ENCODE measurements at regions not wholly inside any gene's neighbourhood (a gene's known extent, or its start where the extent isn't known, plus 50 kb on each side); places are given as distances from the start of the nearest gene placed in this dataset.

GRCh38 chr4:41318839-41319530 is 62.3 kb downstream of the UCHL1 start:
- DNase-seq: no peak

- no peak for DNase-seq
Measured at GRCh38 chr4:41319553-41319952, 62.8 kb downstream of the UCHL1 start.

- no peak for DNase-seq
Measured at GRCh38 chr4:41320278-41320677, 63.5 kb downstream of the UCHL1 start.

- no peak for DNase-seq
Measured at GRCh38 chr4:41320786-41321185, 64.1 kb downstream of the UCHL1 start.

GRCh38 chr4:41321216-41321945 is 64.7 kb downstream of the UCHL1 start:
- DNase-seq: no peak

GRCh38 chr4:41322617-41323016 is 65.9 kb downstream of the UCHL1 start:
- DNase-seq: no peak

GRCh38 chr4:41323179-41323578 is 66.5 kb downstream of the UCHL1 start:
- no peak for DNase-seq

GRCh38 chr4:41323706-41324105 is 67.0 kb downstream of the UCHL1 start:
- DNase-seq: no peak

GRCh38 chr4:41324861-41325260 is 68.1 kb downstream of the UCHL1 start:
- DNase-seq: no peak

- DNase-seq: no peak
Measured at GRCh38 chr4:41325901-41326300, 69.2 kb downstream of the UCHL1 start.

GRCh38 chr4:41326776-41327175 is 70.0 kb downstream of the UCHL1 start:
- DNase-seq: no peak

- no peak for DNase-seq
Measured at GRCh38 chr4:41327770-41328169, 71.0 kb downstream of the UCHL1 start.

- no peak for DNase-seq
Measured at GRCh38 chr4:41329361-41329760, 72.6 kb downstream of the UCHL1 start.

- no peak for DNase-seq
Measured at GRCh38 chr4:41331224-41331623, 74.5 kb downstream of the UCHL1 start.

- DNase-seq: peak; percentile 50
Measured at GRCh38 chr4:41332510-41333054, 75.9 kb downstream of the UCHL1 start.

- DNase-seq: no peak
Measured at GRCh38 chr4:41334182-41334581, 77.5 kb downstream of the UCHL1 start.

- DNase-seq: peak; percentile 87
Measured at GRCh38 chr4:41339812-41340809, 83.4 kb downstream of the UCHL1 start.

- DNase-seq: peak; percentile 72
Measured at GRCh38 chr4:41346306-41347061, 89.8 kb downstream of the UCHL1 start.

- peak; percentile 18 for DNase-seq
Measured at GRCh38 chr4:41349021-41349420, 92.3 kb downstream of the UCHL1 start.

GRCh38 chr4:41358647-41359421 is 102.1 kb downstream of the UCHL1 start:
- DNase-seq: no peak

GRCh38 chr4:41359422-41359775 is 102.7 kb downstream of the UCHL1 start:
- no peak for DNase-seq
